ENCODE measurements at regions not wholly inside any gene's neighbourhood (a gene's known extent, or its start where the extent isn't known, plus 50 kb on each side); places are given as distances from the start of the nearest gene placed in this dataset.

DNA sequence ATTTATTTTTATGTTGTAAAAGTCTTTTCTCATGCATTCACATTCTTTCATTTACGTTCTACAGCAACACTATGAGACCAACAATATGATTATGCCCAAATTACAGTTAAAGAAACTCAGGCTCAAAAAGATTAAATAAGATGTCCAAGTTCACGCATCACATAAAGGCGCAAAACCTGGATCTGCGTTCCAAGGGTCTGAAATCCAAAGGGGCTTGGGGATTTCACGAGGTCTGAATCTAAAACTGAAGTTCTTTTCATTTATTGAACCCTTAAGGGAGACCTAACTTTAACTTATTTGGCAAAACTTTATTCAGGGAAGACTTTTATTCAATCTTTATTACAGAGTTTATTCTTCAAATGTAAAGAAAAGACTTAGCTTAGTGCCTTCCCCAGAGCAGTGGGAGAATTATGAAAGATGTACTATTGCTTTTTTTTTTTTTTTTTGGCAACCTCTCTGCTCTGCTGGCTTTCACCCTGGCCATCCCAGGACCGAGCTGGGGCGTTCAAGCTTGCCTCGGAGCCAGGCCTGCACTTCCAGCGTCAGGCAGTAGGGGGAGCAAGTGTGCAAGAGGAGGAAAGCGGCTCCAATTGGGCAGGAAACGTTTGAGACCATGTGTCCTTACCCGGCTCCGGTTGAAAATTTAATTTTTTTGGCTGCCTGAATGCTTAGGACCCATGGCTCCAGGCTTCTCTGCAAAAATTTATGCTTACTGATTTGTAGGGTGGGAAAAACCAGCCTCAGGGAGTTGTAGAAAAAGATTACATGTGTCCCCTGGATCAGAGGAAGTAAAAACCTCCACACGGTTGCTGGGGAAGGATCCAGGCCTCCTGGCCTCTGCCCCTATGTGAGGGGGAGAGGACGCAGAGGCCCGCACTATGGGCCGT, 344.3 kb upstream of the KLF3 start:
- no peaks in the 10 kb centered on the region for H3K36me3 ChIP-seq (ENCODE audit: control insufficient read depth, insufficient read depth, low read length)
- no peak overlapping the region for H3K4me3 ChIP-seq (ENCODE audit: low read depth, low read length)
- peak; percentile 75 for DNase-seq (ENCODE audit: low read depth)
- FAIRE-seq: no peak
- TF ChIP-seq, protein P1, sequence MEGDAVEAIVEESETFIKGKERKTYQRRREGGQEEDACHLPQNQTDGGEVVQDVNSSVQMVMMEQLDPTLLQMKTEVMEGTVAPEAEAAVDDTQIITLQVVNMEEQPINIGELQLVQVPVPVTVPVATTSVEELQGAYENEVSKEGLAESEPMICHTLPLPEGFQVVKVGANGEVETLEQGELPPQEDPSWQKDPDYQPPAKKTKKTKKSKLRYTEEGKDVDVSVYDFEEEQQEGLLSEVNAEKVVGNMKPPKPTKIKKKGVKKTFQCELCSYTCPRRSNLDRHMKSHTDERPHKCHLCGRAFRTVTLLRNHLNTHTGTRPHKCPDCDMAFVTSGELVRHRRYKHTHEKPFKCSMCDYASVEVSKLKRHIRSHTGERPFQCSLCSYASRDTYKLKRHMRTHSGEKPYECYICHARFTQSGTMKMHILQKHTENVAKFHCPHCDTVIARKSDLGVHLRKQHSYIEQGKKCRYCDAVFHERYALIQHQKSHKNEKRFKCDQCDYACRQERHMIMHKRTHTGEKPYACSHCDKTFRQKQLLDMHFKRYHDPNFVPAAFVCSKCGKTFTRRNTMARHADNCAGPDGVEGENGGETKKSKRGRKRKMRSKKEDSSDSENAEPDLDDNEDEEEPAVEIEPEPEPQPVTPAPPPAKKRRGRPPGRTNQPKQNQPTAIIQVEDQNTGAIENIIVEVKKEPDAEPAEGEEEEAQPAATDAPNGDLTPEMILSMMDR (IDR thresholded peaks at IDR 0.05; ENCODE audit: insufficient read depth, low read length, severe bottlenecking): peak; percentile 96
- H3K27me3 ChIP-seq (ENCODE audit: control insufficient read depth, insufficient read depth, low read length): no peaks in the 10 kb centered on the region

- FAIRE-seq: no peak
- no peak for DNase-seq (ENCODE audit: low read depth)
- no peaks in the 10 kb centered on the region for H3K36me3 ChIP-seq (ENCODE audit: control insufficient read depth, insufficient read depth, low read length)
- TF ChIP-seq, protein P1 (IDR thresholded peaks at IDR 0.05; ENCODE audit: insufficient read depth, low read length, severe bottlenecking): no peak
- H3K27me3 ChIP-seq (ENCODE audit: control insufficient read depth, insufficient read depth, low read length): no peaks in the 10 kb centered on the region
- no peak overlapping the region for H3K4me3 ChIP-seq (ENCODE audit: low read depth, low read length)
Measured at GRCh38 chr4:38320343-38320695, 343.7 kb upstream of the KLF3 start.

DNA sequence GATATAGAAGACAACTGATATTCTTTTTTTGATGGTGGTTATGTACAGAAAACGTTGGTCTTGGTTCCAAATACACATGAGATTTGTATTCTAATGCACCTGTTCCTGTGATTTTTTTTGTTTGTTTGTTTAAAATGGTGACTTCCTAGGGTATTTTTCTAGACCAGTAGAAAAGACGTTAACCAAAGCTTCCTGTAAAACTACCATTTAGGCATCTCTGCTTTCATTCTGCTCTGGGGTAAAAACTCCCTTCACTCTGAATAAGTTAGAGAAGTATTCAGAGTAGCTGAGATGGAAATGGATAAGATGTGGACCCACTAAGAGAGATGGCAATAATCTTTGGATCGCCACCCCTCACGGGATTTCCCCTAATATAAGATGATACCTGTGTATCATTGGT, 343.2 kb upstream of the KLF3 start:
- TF ChIP-seq, protein P1 (IDR thresholded peaks at IDR 0.05; ENCODE audit: insufficient read depth, low read length, severe bottlenecking): no peak
- DNase-seq (ENCODE audit: low read depth) (no peak), FAIRE-seq (no peak)
- Histone ChIP-seq H3K36me3 (ENCODE audit: control insufficient read depth, insufficient read depth, low read length) (no peaks in the 10 kb centered on the region), H3K4me3 (ENCODE audit: low read depth, low read length) (no peak overlapping the region), H3K27me3 (ENCODE audit: control insufficient read depth, insufficient read depth, low read length) (no peaks in the 10 kb centered on the region)

DNA sequence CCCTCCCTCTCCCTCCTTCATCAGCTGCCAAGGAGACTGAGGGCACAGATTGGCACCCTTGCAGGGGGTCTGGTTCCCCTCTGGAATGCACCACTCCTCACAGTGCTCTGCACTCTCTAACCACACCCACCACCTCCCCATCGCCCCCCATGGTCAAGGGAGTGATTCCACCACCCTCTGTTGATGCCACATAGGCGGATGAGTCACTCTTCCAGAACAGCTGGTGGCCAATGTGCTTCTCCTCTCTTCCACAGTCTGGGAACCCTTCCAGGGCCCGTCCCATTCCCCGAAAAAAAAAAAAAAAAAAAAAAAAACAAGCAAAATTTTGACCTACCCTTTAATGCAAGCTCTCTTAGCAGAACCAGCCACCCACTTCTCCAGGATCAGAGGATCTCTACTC, 341.3 kb upstream of the KLF3 start:
- H3K36me3 ChIP-seq (ENCODE audit: control insufficient read depth, insufficient read depth, low read length): no peaks in the 10 kb centered on the region
- no peak for FAIRE-seq
- H3K27me3 ChIP-seq (ENCODE audit: control insufficient read depth, insufficient read depth, low read length): no peaks in the 10 kb centered on the region
- TF ChIP-seq, protein P1 (IDR thresholded peaks at IDR 0.05; ENCODE audit: insufficient read depth, low read length, severe bottlenecking): no peak
- peak; percentile 27 for DNase-seq (ENCODE audit: low read depth)
- H3K4me3 ChIP-seq (ENCODE audit: low read depth, low read length): no peak overlapping the region

- Histone ChIP-seq H3K27me3 (ENCODE audit: control insufficient read depth, insufficient read depth, low read length) (no peaks in the 10 kb centered on the region), H3K4me3 (ENCODE audit: low read depth, low read length) (no peak overlapping the region), H3K36me3 (ENCODE audit: control insufficient read depth, insufficient read depth, low read length) (no peaks in the 10 kb centered on the region)
- FAIRE-seq (no peak), DNase-seq (ENCODE audit: low read depth) (no peak)
- TF ChIP-seq, protein P1 (IDR thresholded peaks at IDR 0.05; ENCODE audit: insufficient read depth, low read length, severe bottlenecking): no peak
Measured at GRCh38 chr4:38323141-38323641, 340.8 kb upstream of the KLF3 start.
